Vagina (tissue), 2 donors: ENCODE measurements at regions not wholly inside any gene's neighbourhood (a gene's known extent, or its start where the extent isn't known, plus 50 kb on each side); places are given as distances from the start of the nearest gene placed in this dataset.
"Not testable (repeated sequence)": the region's sequence is repeated elsewhere in the genome, so short reads cannot be mapped to it uniquely, and the experiment has no call there.

Experiments
- DNase-seq, 2 donors: peaks; one replicate each; pipeline ENCODE4 v3.0.0-alpha.2; 2017; ENCODE audit errors: extremely low spot score in 2 of 2
- H3K27ac ChIP-seq: fragments of 200-600 bp; sonication (generic); one replicate; pipeline ENCODE4 v1.5.1; 2019
- H3K27me3 ChIP-seq: fragments of 200-600 bp; sonication (generic); one replicate; pipeline ENCODE4 v1.5.1; 2019
- H3K36me3 ChIP-seq, 2 donors: fragments of 200-600 bp; sonication (generic); one replicate each; pipeline ENCODE4 v1.5.1; 2017 to 2019
- H3K4me1 ChIP-seq: fragments of 200-600 bp; sonication (generic); one replicate; pipeline ENCODE4 v1.5.1; 2019
- H3K4me3 ChIP-seq, 2 donors: fragments of 200-600 bp; sonication (generic); 1 replicate in 1 of 2; 2 replicates in 1 of 2; pipeline ENCODE4 v1.5.1; 2016 to 2019
- H3K9me3 ChIP-seq: fragments of 200-600 bp; sonication (generic); one replicate; pipeline ENCODE4 v1.5.1; 2019
- POLR2A ChIP-seq, 2 donors: fragments of 450-650 bp; IDR thresholded peaks; one replicate each; pipeline ENCODE4 v1.6.1; 2017; ENCODE audit warnings: antibody characterized with exemption in 2 of 2, mild to moderate bottlenecking in 2 of 2, moderate library complexity in 2 of 2
- intact Hi-C: fragments of 100-400 bp; cut with DNase I; formaldehyde crosslinking; loops from one replicate; pipeline ENCODE4 v1.15.1; 2023
- TF ChIP-seq, protein P1 (sequence below), 3 experiments: fragments of 450-650 bp in 2 of 3; fragments of 200-600 bp in 1 of 3; sonication (generic) in 1 of 3; IDR thresholded peaks; one replicate each; pipeline ENCODE4 v1.5.1; 2017 to 2019; ENCODE audit warnings: antibody characterized with exemption in 3 of 3, mild to moderate bottlenecking in 2 of 3, moderate library complexity in 2 of 3

DNA sequence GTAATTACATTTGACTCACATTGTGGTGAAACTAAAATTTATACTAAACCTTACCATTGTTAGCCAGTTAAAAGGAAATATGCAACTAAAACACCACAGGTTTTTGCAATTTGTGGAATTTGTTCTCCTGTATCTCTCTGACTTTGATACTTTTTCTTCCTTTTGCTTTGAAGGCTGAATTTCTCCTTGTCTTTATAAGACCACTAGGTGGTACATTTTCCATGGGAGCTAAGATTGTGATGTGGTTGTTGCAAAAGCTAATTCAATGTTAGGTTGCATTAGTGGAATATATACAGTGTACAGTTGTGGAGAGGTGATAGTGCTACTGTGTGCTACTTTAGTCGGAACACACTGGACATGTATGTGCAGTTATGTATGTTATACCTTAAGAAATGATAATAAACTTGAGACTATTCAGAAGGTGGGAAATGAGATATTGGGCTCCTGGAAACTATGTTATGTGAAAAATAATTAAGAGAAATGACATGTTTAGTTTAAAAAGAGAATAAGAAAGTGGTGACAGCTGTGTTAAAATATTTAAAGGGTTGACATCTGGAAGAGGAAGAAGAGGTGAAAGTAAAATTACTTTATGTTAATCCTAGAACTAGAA, 70.3 kb downstream of the ARL9 start:
- intact Hi-C loops: no loop called here
- H3K27ac ChIP-seq: no peak overlapping the region

DNA sequence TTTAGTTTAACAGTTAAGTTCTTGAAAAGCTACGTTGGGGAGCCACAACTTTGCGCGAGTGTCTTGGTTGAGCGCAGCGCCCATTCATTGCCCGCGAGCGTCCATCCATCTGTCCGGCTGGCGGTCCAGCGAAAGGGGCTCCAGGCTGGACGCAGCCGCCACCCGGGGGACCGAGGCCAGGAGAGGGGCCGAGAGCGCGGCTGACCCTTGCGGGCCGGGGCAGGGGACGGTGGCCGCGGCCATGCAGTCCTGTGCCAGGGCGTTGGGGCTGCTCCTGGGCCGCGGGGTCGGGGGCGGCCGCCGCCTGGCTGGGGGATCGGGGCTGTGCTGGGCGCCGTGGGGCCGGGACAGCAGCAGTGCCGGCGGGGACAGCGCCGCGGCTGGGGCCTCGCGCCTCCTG, 86.8 kb downstream of the ARL9 start:
- H3K4me1 ChIP-seq, H3K27ac ChIP-seq, intact Hi-C loops, DNase-seq, H3K36me3 ChIP-seq, H3K27me3 ChIP-seq, H3K9me3 ChIP-seq, H3K4me3 ChIP-seq: not testable (repeated sequence)

More for the DNA sequence above, 70.3 kb downstream of the ARL9 start:
- Histone ChIP-seq H3K27me3 (no peaks in the 10 kb centered on the region), H3K36me3 (no peaks in the 10 kb centered on the region), H3K4me3 (no peak overlapping the region), H3K9me3 (no peaks in the 10 kb centered on the region), H3K4me1 (no peaks in the 10 kb centered on the region)
- no peak for DNase-seq
- TF ChIP-seq POLR2A (IDR thresholded peaks at IDR 0.05): no peak
- TF ChIP-seq, protein P1, sequence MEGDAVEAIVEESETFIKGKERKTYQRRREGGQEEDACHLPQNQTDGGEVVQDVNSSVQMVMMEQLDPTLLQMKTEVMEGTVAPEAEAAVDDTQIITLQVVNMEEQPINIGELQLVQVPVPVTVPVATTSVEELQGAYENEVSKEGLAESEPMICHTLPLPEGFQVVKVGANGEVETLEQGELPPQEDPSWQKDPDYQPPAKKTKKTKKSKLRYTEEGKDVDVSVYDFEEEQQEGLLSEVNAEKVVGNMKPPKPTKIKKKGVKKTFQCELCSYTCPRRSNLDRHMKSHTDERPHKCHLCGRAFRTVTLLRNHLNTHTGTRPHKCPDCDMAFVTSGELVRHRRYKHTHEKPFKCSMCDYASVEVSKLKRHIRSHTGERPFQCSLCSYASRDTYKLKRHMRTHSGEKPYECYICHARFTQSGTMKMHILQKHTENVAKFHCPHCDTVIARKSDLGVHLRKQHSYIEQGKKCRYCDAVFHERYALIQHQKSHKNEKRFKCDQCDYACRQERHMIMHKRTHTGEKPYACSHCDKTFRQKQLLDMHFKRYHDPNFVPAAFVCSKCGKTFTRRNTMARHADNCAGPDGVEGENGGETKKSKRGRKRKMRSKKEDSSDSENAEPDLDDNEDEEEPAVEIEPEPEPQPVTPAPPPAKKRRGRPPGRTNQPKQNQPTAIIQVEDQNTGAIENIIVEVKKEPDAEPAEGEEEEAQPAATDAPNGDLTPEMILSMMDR (IDR thresholded peaks at IDR 0.05): peak in 1 of 3 experiments; percentile 40
